Left lung (tissue), 4 donors: ENCODE measurements at regions not wholly inside any gene's neighbourhood (a gene's known extent, or its start where the extent isn't known, plus 50 kb on each side); places are given as distances from the start of the nearest gene placed in this dataset.

Experiments used
- ATAC-seq: fragments of 200-7000 bp; cut with Tn5 transposase; one replicate; pipeline ENCODE4 v1.9.1; 2020; ENCODE audit warnings: moderate library complexity
- DNase-seq, 4 donors: peaks; one replicate each; pipeline ENCODE4 v3.0.0-alpha.2; 2013 to 2020
- H3K27ac ChIP-seq, 2 donors: fragments of 200-600 bp; sonication (generic) in 1 of 2; one replicate each; pipeline versions ENCODE4 v1.5.0 to v1.8.0; 2020 to 2021
- H3K27me3 ChIP-seq, 2 donors: fragments of 200-600 bp; sonication (generic) in 1 of 2; one replicate each; pipeline versions ENCODE4 v1.5.0 to v1.8.0; 2020 to 2021
- H3K36me3 ChIP-seq, 2 donors: fragments of 200-600 bp; sonication (generic) in 1 of 2; one replicate each; pipeline versions ENCODE4 v1.5.0 to v1.8.0; 2020 to 2021
- H3K4me1 ChIP-seq, 2 donors: fragments of 200-600 bp; one replicate each; pipeline ENCODE4 v1.8.0; 2021
- H3K4me3 ChIP-seq, 2 donors: fragments of 200-600 bp; sonication (generic) in 1 of 2; one replicate each; pipeline versions ENCODE4 v1.5.0 to v1.8.0; 2020 to 2021; ENCODE audit warnings: mild to moderate bottlenecking in 1 of 2
- H3K9me3 ChIP-seq, 2 donors: fragments of 200-600 bp; sonication (generic) in 1 of 2; one replicate each; pipeline versions ENCODE4 v1.5.0 to v1.8.0; 2020 to 2021
- intact Hi-C, 2 donors: fragments of 100-400 bp; cut with DNase I; formaldehyde crosslinking; loops; one replicate each; pipeline versions ENCODE4 v1.11.2 to v1.14.2; 2022
- TF ChIP-seq, protein P1 (sequence below), 2 donors: fragments of 200-600 bp; sonication (generic) in 1 of 2; IDR thresholded peaks; one replicate each; pipeline versions ENCODE4 v1.5.0 to v1.8.0; 2021; ENCODE audit warnings: antibody characterized with exemption in 2 of 2
- donor health status: DM: no; HTN: yes; CAD: no.
- donor health status: DM: no; HTN: no; CAD: no.

DNA sequence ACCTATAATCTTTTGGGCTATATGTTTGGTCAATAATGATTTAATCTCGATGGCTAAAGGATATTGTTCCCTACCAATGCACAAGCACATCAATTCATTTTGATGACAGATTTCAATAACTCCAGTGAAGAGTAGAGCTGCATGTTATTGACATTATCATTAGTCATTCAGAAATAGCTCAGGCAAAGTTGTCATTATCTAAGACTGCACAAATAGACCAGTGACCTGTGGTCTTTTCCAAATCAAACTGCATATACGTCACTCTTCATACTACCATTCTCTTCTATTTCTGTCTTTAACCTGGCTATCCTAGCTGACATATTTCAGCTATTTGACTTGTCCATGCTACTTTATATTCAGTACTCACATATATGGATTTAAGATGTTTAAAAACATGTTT is 1050.8 kb downstream of the C4orf33 start:
- H3K9me3 ChIP-seq = no peaks in the 10 kb centered on the region
- H3K4me1 ChIP-seq = no peaks in the 10 kb centered on the region
- H3K4me3 ChIP-seq = no peak overlapping the region
- intact Hi-C loops = no loop called here
- no peak overlapping the region for H3K27ac ChIP-seq
- no peak for ATAC-seq
- DNase-seq = no peak
- H3K36me3 ChIP-seq = no peaks in the 10 kb centered on the region
- TF ChIP-seq, protein P1, sequence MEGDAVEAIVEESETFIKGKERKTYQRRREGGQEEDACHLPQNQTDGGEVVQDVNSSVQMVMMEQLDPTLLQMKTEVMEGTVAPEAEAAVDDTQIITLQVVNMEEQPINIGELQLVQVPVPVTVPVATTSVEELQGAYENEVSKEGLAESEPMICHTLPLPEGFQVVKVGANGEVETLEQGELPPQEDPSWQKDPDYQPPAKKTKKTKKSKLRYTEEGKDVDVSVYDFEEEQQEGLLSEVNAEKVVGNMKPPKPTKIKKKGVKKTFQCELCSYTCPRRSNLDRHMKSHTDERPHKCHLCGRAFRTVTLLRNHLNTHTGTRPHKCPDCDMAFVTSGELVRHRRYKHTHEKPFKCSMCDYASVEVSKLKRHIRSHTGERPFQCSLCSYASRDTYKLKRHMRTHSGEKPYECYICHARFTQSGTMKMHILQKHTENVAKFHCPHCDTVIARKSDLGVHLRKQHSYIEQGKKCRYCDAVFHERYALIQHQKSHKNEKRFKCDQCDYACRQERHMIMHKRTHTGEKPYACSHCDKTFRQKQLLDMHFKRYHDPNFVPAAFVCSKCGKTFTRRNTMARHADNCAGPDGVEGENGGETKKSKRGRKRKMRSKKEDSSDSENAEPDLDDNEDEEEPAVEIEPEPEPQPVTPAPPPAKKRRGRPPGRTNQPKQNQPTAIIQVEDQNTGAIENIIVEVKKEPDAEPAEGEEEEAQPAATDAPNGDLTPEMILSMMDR (IDR thresholded peaks at IDR 0.05) = no peak
- H3K27me3 ChIP-seq = no peaks in the 10 kb centered on the region

DNA sequence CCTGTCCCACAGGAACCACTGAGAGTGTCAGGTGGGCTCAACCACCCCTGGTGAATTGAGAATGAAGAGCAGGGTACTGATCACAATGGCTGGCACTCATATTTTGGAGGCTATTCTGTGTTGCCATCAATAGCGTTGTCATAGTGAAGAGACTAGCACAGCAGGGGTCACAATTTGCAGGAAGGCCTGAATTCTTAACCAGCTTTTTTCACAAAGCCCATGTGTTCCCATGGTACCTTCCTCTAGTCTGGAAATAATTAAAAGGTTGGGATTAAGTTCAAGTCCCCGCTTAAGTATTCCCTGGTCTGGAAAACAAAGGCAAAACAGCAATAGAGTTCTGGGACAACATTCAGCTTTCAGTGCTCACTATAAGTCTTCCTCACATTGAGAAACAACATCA is 1051.7 kb downstream of the C4orf33 start:
- Histone ChIP-seq H3K27me3 (no peaks in the 10 kb centered on the region), H3K9me3 (no peaks in the 10 kb centered on the region), H3K27ac (no peak overlapping the region), H3K4me1 (no peaks in the 10 kb centered on the region), H3K36me3 (no peaks in the 10 kb centered on the region), H3K4me3 (no peak overlapping the region)
- ATAC-seq (no peak), DNase-seq (no peak)
- intact Hi-C loops = no loop called here
- TF ChIP-seq, protein P1 (IDR thresholded peaks at IDR 0.05) = no peak

DNA sequence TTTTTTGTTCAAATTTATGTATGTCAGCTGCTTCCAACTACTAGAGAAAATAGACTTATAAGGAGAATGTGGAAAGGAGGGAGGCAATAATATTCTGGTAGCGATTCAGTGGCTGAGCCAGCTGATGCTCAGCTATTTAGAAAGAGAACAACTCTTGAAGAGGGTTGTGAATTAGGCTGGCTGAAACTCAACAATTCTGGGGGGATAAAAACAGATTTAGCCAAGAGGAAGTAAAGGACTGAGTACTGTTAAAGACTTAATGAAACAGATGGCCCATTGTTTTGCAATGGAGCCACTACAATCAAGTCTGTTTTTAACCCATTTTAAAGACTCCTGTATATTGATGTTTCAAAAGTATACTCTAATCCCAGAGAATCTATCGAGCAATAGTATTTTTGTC is 1058.9 kb downstream of the C4orf33 start:
- DNase-seq (no peak), ATAC-seq (no peak)
- intact Hi-C loops = no loop called here
- no peaks in the 10 kb centered on the region for H3K27me3 ChIP-seq
- H3K9me3 ChIP-seq = peaks cover 0 to 9% of the 10 kb centered on the region in 2 donors
- no peaks in the 10 kb centered on the region for H3K4me1 ChIP-seq
- H3K36me3 ChIP-seq = no peaks in the 10 kb centered on the region
- H3K4me3 ChIP-seq = no peak overlapping the region
- H3K27ac ChIP-seq = no peak overlapping the region
- TF ChIP-seq, protein P1 (IDR thresholded peaks at IDR 0.05) = no peak

DNA sequence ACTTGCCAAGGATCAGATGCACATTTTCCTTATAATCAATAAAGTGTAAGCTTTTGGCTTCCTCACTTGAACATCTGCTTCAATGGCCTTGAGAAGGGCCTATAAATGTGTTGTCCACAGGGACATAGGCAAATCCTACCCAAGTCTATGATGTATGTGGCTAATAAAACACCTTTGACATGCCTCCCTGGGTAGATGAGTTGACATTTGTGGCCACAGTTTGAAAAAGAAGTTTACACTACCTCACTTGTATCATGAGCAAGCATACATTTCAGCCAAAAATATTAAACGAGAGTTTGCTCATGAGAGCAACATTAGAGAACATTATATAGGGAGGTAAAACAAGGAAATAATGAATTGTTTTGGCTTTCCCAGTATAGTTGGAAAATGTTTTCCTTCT is 1067.7 kb downstream of the C4orf33 start:
- no peak overlapping the region for H3K27ac ChIP-seq
- no peaks in the 10 kb centered on the region for H3K27me3 ChIP-seq
- DNase-seq (no peak), ATAC-seq (no peak)
- intact Hi-C loops = no loop called here
- peaks cover 0 to 7% of the 10 kb centered on the region in 2 donors for H3K9me3 ChIP-seq
- TF ChIP-seq, protein P1 (IDR thresholded peaks at IDR 0.05) = no peak
- H3K4me3 ChIP-seq = no peak overlapping the region
- H3K4me1 ChIP-seq = no peaks in the 10 kb centered on the region
- H3K36me3 ChIP-seq = no peaks in the 10 kb centered on the region

DNA sequence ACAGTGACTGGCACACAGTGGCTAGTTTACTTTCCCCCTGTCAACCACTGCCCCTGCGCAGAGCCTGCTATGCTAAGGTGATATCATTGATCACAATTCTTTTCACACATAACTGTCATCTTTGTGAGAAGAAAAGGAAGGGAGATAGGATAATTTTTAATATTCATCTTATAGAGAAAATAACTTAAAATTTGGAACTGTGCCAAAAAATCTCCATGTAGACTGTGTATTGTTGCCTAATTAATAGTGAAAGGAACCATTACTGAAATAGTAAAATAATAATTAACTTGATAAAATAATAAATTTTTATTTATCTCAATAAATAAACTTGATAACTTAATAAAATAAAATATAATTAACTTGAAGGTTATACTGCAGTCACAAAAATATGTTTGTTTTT is 1069.4 kb downstream of the C4orf33 start:
- TF ChIP-seq, protein P1 (IDR thresholded peaks at IDR 0.05) = no peak
- no peaks in the 10 kb centered on the region for H3K36me3 ChIP-seq
- DNase-seq (no peak), ATAC-seq (no peak)
- H3K4me3 ChIP-seq = no peak overlapping the region
- H3K4me1 ChIP-seq = no peaks in the 10 kb centered on the region
- H3K9me3 ChIP-seq = no peaks in the 10 kb centered on the region
- no peak overlapping the region for H3K27ac ChIP-seq
- intact Hi-C loops = no loop called here
- H3K27me3 ChIP-seq = no peaks in the 10 kb centered on the region
